Stimulated activated effector memory CD8-positive, alpha-beta T cell treated with anti-CD3 and anti-CD28 coated beads, Interleukin-12 subunit alpha, Interleukin-12 subunit beta, amount 100 ng/mL, for 72 hours (primary cell): ENCODE measurements at regions not wholly inside any gene's neighbourhood (a gene's known extent, or its start where the extent isn't known, plus 50 kb on each side); places are given as distances from the start of the nearest gene placed in this dataset.

Source experiments
- ATAC-seq: fragments of 150-1000 bp; cut with Tn5 transposase; 2 replicates; pipeline ENCODE4 v1.10.0; 2021
- DNase-seq, 2 donors: peaks; one replicate each; pipeline ENCODE4 v3.0.0; 2021 to 2022; ENCODE audit warnings: low spot score in 2 of 2
- H3K27ac Mint-ChIP-seq: one replicate; pipeline ENCODE4 v1.8.0; 2022; ENCODE audit warnings: mild to moderate bottlenecking, mixed read lengths
- H3K36me3 Mint-ChIP-seq: one replicate; pipeline ENCODE4 v1.8.0; 2022; ENCODE audit warnings: mild to moderate bottlenecking, mixed read lengths
- H3K4me1 Mint-ChIP-seq: one replicate; pipeline ENCODE4 v1.8.0; 2022; ENCODE audit warnings: mixed read lengths
- H3K4me3 Mint-ChIP-seq: one replicate; pipeline ENCODE4 v1.8.0; 2022; ENCODE audit warnings: mild to moderate bottlenecking, mixed read lengths
- H3K9me3 Mint-ChIP-seq: one replicate; pipeline ENCODE4 v1.8.0; 2022; ENCODE audit warnings: mixed read lengths

DNA sequence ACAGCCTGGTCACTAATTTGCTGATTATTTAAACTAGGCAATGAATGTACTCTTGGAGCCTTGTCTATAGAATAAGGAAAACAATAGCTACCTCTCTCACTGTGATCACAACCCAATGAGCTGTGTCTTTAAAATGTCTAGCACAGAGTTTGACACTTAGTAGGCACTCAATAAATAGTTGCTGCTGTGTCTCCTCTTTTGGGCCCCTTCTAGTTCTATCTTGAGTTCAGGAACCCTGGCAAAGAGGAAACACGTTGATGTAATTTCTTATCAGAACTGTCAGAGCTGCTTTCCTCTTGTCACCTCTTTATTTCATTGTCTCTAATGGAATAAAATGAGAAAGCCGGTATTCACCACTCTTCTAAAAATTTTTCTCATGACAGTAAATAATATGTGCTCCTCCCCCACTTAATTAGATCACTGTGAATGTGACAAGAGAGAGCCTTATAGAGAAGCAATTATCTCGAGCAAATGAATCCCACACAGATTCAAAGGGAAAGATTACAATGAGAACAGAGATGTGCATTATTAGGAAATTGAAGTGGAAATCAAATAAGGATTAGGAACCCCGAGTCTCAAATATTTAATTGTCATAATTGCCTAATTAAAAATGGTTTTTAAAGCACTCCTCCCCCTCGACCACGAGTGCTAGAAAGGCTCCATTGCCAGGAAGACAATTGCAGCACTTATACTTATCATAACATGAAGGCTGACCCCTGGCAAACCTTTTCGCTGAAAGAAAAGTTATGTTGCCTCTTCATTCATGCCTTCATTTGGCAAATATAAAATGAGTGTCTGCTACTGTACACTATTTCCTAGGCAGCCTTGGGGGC is 175.0 kb upstream of the BDNF start:
- DNase-seq = no peak
- Mint-ChIP-seq H3K27ac (no peak overlapping the region), H3K36me3 (no peaks in the 10 kb centered on the region), H3K9me3 (no peaks in the 10 kb centered on the region), H3K4me1 (no peaks in the 10 kb centered on the region), H3K4me3 (no peak overlapping the region)
- ATAC-seq = no peak

DNA sequence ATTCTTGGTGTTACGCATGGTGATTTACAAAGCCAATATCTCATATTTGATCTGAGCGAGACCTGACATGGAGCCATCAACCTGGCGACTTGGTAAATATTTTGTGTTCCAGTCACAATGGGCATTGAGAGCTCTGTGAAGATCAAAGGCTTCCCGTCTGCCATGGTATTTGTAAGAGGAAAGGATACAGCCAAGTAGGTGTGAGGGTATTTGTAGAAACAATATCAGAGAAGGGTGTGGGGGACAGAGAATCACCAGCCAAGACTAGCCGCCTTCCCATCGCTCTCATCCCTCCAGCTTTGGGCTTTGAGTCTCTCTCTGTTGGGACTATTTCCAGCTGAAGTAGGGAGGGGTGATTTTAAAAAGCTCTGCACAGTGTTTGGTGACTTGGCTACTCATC is 173.4 kb upstream of the BDNF start:
- Mint-ChIP-seq H3K4me1 (no peaks in the 10 kb centered on the region), H3K9me3 (no peaks in the 10 kb centered on the region), H3K36me3 (no peaks in the 10 kb centered on the region), H3K27ac (no peak overlapping the region), H3K4me3 (no peak overlapping the region)
- ATAC-seq = no peak
- DNase-seq = no peak

DNA sequence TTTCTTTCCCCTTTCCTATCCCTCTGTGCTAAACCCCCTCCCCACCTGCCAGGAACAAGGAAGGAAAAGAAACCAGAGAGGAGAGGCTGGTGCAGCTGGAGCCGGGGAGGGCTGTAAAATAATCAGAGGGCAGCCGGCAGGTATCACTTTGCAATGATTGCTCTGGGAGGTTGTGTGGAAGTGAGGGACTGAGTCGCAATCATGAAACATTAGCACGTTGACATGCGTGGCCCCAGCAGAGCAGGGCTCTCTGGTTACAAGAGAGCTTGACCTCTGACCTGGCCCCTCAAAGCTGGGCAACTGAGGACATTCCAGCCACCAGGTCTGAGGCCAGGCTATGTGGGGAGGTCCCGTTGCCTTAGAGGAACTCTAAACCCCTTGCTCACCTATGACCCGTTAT is 170.8 kb upstream of the BDNF start:
- ATAC-seq (no peak), DNase-seq (no peak)
- Mint-ChIP-seq H3K4me1 (no peaks in the 10 kb centered on the region), H3K9me3 (no peaks in the 10 kb centered on the region), H3K4me3 (no peak overlapping the region), H3K27ac (no peak overlapping the region), H3K36me3 (no peaks in the 10 kb centered on the region)

DNA sequence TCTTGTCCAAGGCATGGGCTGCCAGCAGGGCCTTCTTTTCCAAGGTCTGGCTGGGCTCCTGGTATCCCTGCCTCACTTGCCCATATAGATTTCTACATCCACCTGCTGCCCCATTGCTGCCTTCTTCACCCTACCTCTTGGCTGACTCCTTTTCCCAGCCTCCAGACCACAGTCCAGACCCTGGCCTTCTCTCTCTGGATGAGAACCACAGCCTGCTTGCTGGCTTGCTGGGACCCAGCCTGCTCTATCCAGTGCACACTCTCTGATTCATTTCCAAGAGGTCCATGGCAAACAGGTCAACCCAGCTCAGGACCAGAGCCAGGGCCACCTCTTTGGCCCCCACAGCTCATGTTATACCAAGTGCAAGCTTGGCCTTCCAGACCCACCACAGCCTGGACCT is 169.4 kb upstream of the BDNF start:
- no peak overlapping the region for H3K27ac Mint-ChIP-seq
- H3K4me3 Mint-ChIP-seq = no peak overlapping the region
- no peaks in the 10 kb centered on the region for H3K4me1 Mint-ChIP-seq
- no peaks in the 10 kb centered on the region for H3K9me3 Mint-ChIP-seq
- H3K36me3 Mint-ChIP-seq = no peaks in the 10 kb centered on the region
- ATAC-seq = no peak
- no peak for DNase-seq

DNA sequence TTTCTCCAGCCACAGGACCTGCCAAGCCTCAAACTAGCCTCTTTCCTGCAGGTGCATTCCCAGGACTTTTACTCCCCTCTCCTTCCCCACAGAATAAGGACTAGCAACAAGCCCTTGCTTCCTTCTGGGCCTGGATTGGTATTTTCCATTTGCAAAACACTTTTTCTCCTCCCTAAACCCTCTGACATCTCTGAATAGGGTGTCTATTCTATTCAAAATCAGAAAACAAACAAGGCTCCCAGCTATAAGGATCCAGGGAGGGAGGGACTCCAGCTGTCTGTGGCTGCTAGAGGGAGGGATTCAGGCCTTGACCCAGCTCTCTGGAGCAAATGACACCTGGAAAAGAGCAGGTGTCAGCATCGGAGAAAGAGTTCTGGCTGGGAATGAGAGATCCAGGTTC is 168.5 kb upstream of the BDNF start:
- H3K27ac Mint-ChIP-seq = no peak overlapping the region
- DNase-seq (no peak), ATAC-seq (no peak)
- H3K4me1 Mint-ChIP-seq = no peaks in the 10 kb centered on the region
- H3K9me3 Mint-ChIP-seq = no peaks in the 10 kb centered on the region
- no peak overlapping the region for H3K4me3 Mint-ChIP-seq
- no peaks in the 10 kb centered on the region for H3K36me3 Mint-ChIP-seq

DNA sequence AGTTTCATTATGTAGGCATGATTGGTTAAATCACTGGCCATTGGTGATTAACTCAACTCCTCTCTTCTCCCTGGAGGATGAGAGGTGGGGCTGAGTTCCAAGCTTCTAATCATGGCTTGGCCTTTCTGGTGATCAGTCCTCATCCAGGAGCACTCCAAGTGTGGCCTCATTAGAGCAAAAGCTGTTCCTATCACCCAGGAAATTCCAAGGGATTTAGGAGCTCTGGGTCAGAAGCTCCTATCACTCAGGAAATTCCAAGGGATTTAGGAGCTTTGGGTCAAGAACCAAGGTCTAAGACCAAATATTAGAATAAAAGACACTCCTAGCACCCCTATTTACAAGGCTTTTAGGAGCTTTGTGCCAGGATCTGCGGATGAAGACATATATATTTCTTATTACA is 168.0 kb upstream of the BDNF start:
- Mint-ChIP-seq H3K9me3 (no peaks in the 10 kb centered on the region), H3K36me3 (no peaks in the 10 kb centered on the region), H3K4me1 (no peaks in the 10 kb centered on the region), H3K27ac (no peak overlapping the region), H3K4me3 (no peak overlapping the region)
- ATAC-seq (no peak), DNase-seq (no peak)

DNA sequence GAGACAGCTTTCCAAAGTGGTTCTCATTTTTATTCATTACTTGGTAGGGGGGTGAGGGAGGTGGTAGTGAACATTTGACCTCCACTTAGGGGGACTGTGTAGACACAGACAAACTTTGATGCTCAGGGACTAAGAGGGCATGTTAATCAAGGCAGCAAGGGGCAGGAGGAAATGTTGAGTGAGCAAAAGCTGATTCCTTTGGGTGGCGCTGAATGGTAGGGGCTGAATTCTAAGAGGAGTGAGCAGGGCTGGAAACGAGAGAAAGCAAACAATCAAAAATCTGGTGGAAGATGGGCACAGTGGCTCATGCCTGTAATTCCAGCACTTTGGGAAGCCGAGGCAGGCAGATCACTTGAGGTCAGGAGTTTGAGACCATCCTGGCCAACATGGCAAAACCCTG is 164.8 kb upstream of the BDNF start:
- no peaks in the 10 kb centered on the region for H3K4me1 Mint-ChIP-seq
- ATAC-seq = no peak
- no peaks in the 10 kb centered on the region for H3K9me3 Mint-ChIP-seq
- H3K36me3 Mint-ChIP-seq = no peaks in the 10 kb centered on the region
- H3K27ac Mint-ChIP-seq = no peak overlapping the region
- no peak for DNase-seq
- H3K4me3 Mint-ChIP-seq = no peak overlapping the region

DNA sequence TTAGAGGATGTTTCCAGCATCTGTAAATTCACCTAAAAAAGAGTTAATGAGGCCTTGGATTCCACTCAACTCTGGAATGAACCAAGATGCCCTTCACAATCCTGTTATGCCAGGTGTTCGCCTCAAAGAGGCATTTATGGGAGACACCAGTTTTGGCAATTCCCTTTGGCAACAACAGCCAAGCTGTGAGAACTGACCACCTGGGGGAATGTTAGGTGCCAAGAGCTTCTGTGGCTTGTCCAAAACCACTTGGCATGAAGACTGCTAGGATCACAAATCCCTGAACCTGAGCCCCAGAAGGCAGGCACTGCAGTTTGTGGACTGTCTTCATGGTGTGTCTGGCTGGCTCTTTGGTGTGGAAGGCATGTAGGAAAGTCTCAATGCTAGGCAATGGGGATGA is 164.4 kb upstream of the BDNF start:
- DNase-seq = no peak
- H3K9me3 Mint-ChIP-seq = peaks cover 3% of the 10 kb centered on the region
- no peak overlapping the region for H3K4me3 Mint-ChIP-seq
- ATAC-seq = no peak
- no peak overlapping the region for H3K27ac Mint-ChIP-seq
- H3K4me1 Mint-ChIP-seq = no peaks in the 10 kb centered on the region
- no peaks in the 10 kb centered on the region for H3K36me3 Mint-ChIP-seq

DNA sequence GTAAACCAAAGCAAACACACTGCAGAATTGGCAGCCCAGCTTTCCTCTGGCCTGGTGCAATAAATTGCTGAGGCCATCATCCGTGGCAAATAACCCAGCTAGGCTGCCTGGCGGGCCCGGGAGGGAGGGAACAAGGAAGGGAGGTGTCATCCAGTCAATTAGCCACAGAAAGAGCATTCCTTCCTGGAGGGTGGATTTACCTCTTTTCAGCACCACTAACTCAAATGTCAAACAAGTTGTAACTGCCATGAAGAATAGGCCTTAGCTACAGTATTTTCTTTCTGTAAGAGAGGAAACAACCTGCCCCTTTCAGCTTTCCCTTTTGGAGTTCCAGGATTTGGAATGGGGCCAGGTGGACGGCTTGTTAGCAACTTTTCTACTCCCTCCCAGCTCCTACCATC is 163.8 kb upstream of the BDNF start:
- no peak overlapping the region for H3K4me3 Mint-ChIP-seq
- H3K27ac Mint-ChIP-seq = no peak overlapping the region
- H3K36me3 Mint-ChIP-seq = no peaks in the 10 kb centered on the region

DNA sequence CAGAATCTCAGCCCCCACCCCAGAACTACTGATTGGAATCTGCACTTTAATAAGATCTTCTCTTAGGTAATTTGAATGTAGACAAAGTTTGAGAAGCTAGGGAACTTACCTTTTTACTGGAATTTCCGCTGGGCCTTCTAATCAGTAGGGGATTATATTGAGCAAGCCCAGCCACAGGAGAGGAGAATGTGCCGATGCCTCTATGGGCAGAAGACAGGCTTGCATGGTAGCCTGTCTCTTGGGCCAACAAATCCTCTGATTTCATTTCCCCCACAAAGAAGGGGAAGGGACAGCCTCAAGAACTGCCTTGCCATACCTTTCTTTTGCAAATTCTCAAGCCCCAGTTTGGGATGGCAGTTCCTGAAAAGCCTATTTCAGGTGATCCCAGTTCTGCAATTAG is 163.4 kb upstream of the BDNF start:
- Mint-ChIP-seq H3K36me3 (no peaks in the 10 kb centered on the region), H3K27ac (no peak overlapping the region), H3K9me3 (peaks cover 3% of the 10 kb centered on the region), H3K4me1 (no peaks in the 10 kb centered on the region), H3K4me3 (no peak overlapping the region)
- DNase-seq (no peak), ATAC-seq (no peak)

More for the DNA sequence above, 163.8 kb upstream of the BDNF start:
- no peak for ATAC-seq
- Mint-ChIP-seq H3K9me3 (peaks cover 3% of the 10 kb centered on the region), H3K4me1 (no peaks in the 10 kb centered on the region)
- no peak for DNase-seq

DNA sequence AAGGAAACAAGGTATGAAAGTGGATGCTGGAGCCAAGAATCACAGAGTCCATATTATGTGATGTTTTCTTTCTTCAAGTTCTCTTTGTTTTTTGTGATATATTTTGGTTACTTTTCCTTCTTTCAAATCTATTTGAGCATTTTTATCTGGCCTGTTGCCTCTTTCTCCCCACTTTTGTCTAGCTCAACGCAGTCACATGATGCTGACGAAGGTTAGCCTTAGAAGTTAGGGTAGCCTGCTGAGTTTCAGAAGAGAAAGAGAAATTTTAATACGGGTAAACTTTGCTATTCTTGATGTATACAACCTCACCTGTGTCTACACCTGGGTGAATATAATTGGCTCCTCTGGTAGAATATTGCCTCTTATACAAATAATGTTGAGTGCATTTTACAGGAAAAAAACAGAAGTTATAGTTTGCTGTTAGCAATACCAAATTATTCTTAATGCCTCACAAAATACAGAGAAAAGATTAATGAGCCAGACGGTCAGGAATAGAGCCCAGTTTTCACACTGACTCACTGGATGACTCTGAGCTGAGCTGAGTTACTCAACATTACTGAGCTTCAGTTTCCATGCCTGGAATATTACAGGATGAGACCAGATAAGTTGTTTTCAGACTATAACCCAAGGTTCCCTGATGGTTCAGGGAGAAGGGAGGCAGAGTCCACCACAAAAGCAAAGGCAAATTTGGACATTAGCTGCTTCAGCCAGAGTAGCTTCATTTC is 161.6 kb upstream of the BDNF start:
- ATAC-seq (no peak), DNase-seq (no peak)
- Mint-ChIP-seq H3K4me3 (no peak overlapping the region), H3K27ac (no peak overlapping the region), H3K36me3 (no peaks in the 10 kb centered on the region), H3K9me3 (peaks cover 3% of the 10 kb centered on the region), H3K4me1 (no peaks in the 10 kb centered on the region)

DNA sequence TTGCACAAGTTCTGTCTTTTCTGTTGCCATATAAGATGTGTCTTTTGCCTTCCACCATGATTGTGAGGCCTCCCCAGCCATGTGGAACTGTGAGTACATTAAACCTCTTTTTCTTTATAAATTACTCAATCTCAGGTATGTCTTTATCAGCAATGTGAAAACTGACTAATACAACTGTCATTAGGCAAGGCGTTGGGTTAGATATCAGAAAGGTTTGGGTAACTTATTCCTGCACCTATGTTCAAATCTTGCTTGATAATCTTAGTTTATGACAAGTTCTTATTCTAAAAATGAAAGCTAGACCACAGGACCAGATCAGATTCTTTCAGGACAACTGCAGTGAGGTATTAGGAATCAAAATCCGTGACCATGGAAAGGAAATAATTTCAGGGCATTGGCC is 160.6 kb upstream of the BDNF start:
- Mint-ChIP-seq H3K9me3 (peaks cover 3% of the 10 kb centered on the region), H3K4me1 (no peaks in the 10 kb centered on the region), H3K36me3 (no peaks in the 10 kb centered on the region), H3K27ac (no peak overlapping the region), H3K4me3 (no peak overlapping the region)
- DNase-seq = no peak
- ATAC-seq = no peak

DNA sequence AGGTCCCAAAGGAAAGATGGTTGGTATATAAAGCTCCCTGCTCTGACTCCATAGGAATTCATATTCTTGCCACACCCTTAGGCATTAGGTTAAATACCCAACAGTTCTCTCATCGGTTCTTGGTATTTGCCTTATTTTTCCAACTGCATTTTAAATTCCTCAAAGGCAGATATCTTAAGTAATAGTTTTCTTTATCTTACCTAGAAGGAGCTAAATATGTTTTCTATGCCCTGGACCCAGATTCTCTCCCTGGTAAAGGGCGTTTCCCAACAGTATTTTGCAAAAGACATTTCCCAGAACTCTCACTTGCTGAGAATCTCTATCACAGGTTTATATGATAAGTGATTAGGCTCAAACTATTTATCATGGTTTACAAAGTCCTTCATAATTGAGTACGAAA is 158.6 kb upstream of the BDNF start:
- Mint-ChIP-seq H3K36me3 (no peaks in the 10 kb centered on the region), H3K4me3 (no peak overlapping the region), H3K9me3 (peaks cover 3% of the 10 kb centered on the region), H3K4me1 (no peaks in the 10 kb centered on the region), H3K27ac (no peak overlapping the region)
- ATAC-seq = no peak
- DNase-seq = no peak

DNA sequence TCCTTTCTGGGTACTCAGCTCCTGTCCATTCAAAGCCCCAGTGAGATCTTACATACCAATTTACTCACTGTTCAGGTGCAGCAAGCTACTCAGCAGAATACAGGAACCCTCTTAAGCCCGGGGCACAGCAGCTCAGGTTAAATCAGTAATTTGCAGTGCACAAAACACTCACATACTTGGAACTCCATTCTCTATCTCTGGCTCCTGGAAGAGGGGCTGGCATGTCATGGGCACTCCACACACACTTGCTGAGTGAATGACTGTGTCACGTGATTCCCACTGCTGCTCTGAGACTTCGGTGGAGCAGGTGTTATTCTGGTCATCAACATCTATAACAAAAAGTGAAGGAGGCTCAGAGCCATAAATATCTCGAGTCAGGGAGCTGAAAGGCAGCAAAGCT is 157.3 kb upstream of the BDNF start:
- no peak overlapping the region for H3K4me3 Mint-ChIP-seq
- DNase-seq = no peak
- H3K36me3 Mint-ChIP-seq = no peaks in the 10 kb centered on the region
- no peak overlapping the region for H3K27ac Mint-ChIP-seq
- no peaks in the 10 kb centered on the region for H3K4me1 Mint-ChIP-seq
- peaks cover 3% of the 10 kb centered on the region for H3K9me3 Mint-ChIP-seq
- ATAC-seq = no peak

DNA sequence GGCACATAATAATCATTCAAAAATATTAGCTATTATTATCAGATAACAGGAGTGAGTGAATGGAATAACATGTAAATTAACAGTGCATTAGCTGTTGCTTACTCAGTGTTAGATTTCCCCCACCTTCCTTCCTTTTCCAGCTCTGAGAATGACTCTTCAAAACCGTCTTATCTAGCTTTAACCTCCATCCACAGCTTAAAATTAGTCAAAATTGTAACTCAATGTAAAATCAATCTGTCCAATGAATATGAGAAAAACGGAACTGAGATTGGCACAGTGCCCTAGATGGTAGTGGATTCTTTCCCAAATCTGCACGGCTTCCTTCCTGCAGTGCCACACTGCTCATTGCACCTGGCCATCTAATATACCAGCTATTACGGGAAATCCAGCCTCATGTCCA is 156.8 kb upstream of the BDNF start:
- Mint-ChIP-seq H3K27ac (no peak overlapping the region), H3K4me3 (no peak overlapping the region), H3K4me1 (no peaks in the 10 kb centered on the region), H3K36me3 (no peaks in the 10 kb centered on the region), H3K9me3 (peaks cover 5% of the 10 kb centered on the region)
- DNase-seq (no peak), ATAC-seq (no peak)

DNA sequence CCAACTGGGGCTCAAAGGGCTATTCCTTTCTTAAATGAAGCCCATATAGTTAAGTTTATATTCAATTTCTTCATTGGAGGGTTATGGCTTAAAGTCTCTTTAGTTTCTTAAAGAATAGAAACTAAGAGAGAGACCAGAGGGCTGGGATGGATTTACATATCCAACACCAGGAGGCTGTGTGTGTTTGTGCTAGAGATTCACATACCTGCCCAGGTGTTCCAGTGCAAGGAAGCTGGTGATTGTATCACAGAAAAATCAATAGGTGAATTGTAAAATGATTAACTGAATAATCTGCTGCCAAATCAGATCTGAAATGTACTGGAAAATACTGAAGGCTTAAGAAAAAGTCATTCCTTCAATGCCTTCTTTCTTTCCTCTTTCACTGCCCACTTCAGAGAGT is 148.2 kb upstream of the BDNF start:
- no peak for DNase-seq
- H3K36me3 Mint-ChIP-seq = no peaks in the 10 kb centered on the region
- H3K4me3 Mint-ChIP-seq = no peak overlapping the region

More for the DNA sequence above, 148.2 kb upstream of the BDNF start:
- Mint-ChIP-seq H3K9me3 (peaks cover 11% of the 10 kb centered on the region), H3K4me1 (no peaks in the 10 kb centered on the region), H3K27ac (no peak overlapping the region)
- ATAC-seq = no peak
